ENCODE measurements at regions not wholly inside any gene's neighbourhood (a gene's known extent, or its start where the extent isn't known, plus 50 kb on each side); places are given as distances from the start of the nearest gene placed in this dataset.

GRCh38 chr15:94610069-94610468 lies 378.7 kb downstream of the MCTP2 start:
- Histone ChIP-seq H3K27me3 (replicated peaks in 1 of 4; ENCODE audit: control insufficient read depth in 3 of 4, extremely low read depth in 1 of 4, insufficient read depth in 3 of 4, low read length in 3 of 4) (no peaks in the 10 kb centered on the region; a peak in 1 of 7 replicates), H3K9ac (replicated peaks in 1 of 4; ENCODE audit: extremely low read depth in 1 of 4, low read depth in 3 of 4, low read length in 3 of 4) (no peak overlapping the region), H3K4me3 (ENCODE audit: extremely low read depth in 1 of 4, insufficient read depth in 2 of 4, low read depth in 3 of 4, low read length in 4 of 4) (no peak overlapping the region), H3K9me3 (ENCODE audit: insufficient read depth in 2 of 2, low read depth in 1 of 2, low read length in 1 of 2) (no peaks in the 10 kb centered on the region), H3K14ac (ENCODE audit: insufficient read length) (no peak overlapping the region), H3K56ac (replicated peaks; ENCODE audit: insufficient read length, low read depth, low read length) (no peak overlapping the region), H2BK5ac (ENCODE audit: low read depth, low read length) (no peak overlapping the region), H3K23me2 (ENCODE audit: low read depth, low read length) (no peaks in the 10 kb centered on the region), H2BK120ac (replicated peaks; ENCODE audit: low read depth, low read length) (no peak overlapping the region), H2AK5ac (ENCODE audit: low read depth, low read length) (no peak overlapping the region), H3K79me1 (ENCODE audit: low read depth, low read length) (no peaks in the 10 kb centered on the region), H2BK15ac (ENCODE audit: low read length) (no peak overlapping the region), H3K4ac (replicated peaks; ENCODE audit: insufficient read length, low read depth, low read length) (no peak overlapping the region), H3K79me2 (ENCODE audit: control insufficient read depth in 1 of 2, insufficient read depth in 2 of 2, low read length in 2 of 2) (no peaks in the 10 kb centered on the region), H4K20me1 (replicated peaks in 1 of 2; ENCODE audit: control insufficient read depth in 1 of 2, insufficient read depth in 2 of 2, low read length in 2 of 2) (no peaks in the 10 kb centered on the region), H3K18ac (ENCODE audit: extremely low read depth, low read length) (no peak overlapping the region), H2BK20ac (ENCODE audit: low read length) (no peak overlapping the region), H4K5ac (ENCODE audit: insufficient read length, low read depth, low read length) (no peak overlapping the region), H3K23ac (ENCODE audit: insufficient read length) (no peak overlapping the region), H2AFZ (ENCODE audit: low read length) (no peak overlapping the region), H3K4me2 (ENCODE audit: insufficient read depth in 1 of 2, low read depth in 2 of 2, low read length in 2 of 2) (no peak overlapping the region), H3K36me3 (ENCODE audit: control insufficient read depth in 2 of 4, insufficient read depth in 4 of 4, low read length in 3 of 4) (no peaks in the 10 kb centered on the region), H3K27ac (ENCODE audit: low read depth, low read length) (no peak overlapping the region), H4K91ac (replicated peaks; ENCODE audit: insufficient read length, low read length) (no peak overlapping the region), H2BK12ac (ENCODE audit: low read depth, low read length) (no peak overlapping the region), H3K4me1 (replicated peaks in 1 of 4; ENCODE audit: control insufficient read depth in 3 of 4, insufficient read depth in 4 of 4, low read length in 3 of 4) (no peaks in the 10 kb centered on the region), H4K8ac (ENCODE audit: extremely low read depth, insufficient read depth, low read length) (no peak overlapping the region)
- CTCF ChIA-PET (ENCODE audit: partially characterized antibody), result no interaction called here
- DNase-seq (ENCODE audit: low read depth in 1 of 2, low spot score in 2 of 2) (no peak), FAIRE-seq (no peak)
- WGBS, 2 experiments (ENCODE audit: extremely low coverage in 1 of 2, insufficient coverage in 1 of 2, insufficient read length in 1 of 2, insufficient replicate concordance in 2 of 2, low coverage in 1 of 2, low lambda C conversion rate in 2 of 2, missing lambda C conversion rate in 1 of 2), result 44% methylated on average over 2 of the region's 2 CpGs; no CpG with 5 or more reads in 1 of the 2 experiments
- POLR2A ChIA-PET (ENCODE audit: partially characterized antibody), result no interaction called here
- TF ChIP-seq CHD1 (IDR thresholded peaks at IDR 0.05; ENCODE audit: low read depth, low read length), result no peak
- TF ChIP-seq SAP30 (IDR thresholded peaks at IDR 0.05; ENCODE audit: insufficient read depth, insufficient replicate concordance, low read length), result no peak
- no peak for TF ChIP-seq CTCF (IDR thresholded peaks at IDR 0.05; ENCODE audit: control extremely low read depth in 1 of 3, insufficient read depth in 1 of 3, low read depth in 1 of 3, low read length in 3 of 3)
- TF ChIP-seq NRF1 (IDR thresholded peaks at IDR 0.05; ENCODE audit: low read depth, low read length), result no peak
- no peak for TF ChIP-seq RBBP5 (IDR thresholded peaks at IDR 0.05; ENCODE audit: borderline replicate concordance, low read depth, low read length)

Measured in H1 (cell line).